PC-9 (cell line): ENCODE measurements at regions not wholly inside any gene's neighbourhood (a gene's known extent, or its start where the extent isn't known, plus 50 kb on each side); places are given as distances from the start of the nearest gene placed in this dataset.
"Not testable (repeated sequence)": the region's sequence is repeated elsewhere in the genome, so short reads cannot be mapped to it uniquely, and the experiment has no call there.

Experiments
- BruUV-seq: library from RNA; stranded (reverse); fragments of 400-500 nt; replicated peaks from 2 replicates; lab custom pipeline; 2021; lab: Mats Ljungman, UMichigan
- CTCF ChIA-PET: fragments of 300-600 bp; sonication (Branson Sonifier 250); formaldehyde crosslinking; loops from one replicate; lab custom pipeline; 2022; ENCODE audit warnings: antibody characterized with exemption; lab: Charles Lee
- POLR2A ChIA-PET: fragments of 300-600 bp; sonication (Branson Sonifier 250); formaldehyde crosslinking; loops from one replicate; lab custom pipeline; 2022; ENCODE audit warnings: antibody characterized with exemption; ENCODE audit not compliant: unreplicated experiment; lab: Charles Lee
- DNase-seq, 2 experiments: peaks; one replicate each; pipeline versions ENCODE4 v3.0.0 to v3.0.0-alpha.2; 2015 to 2022; ENCODE audit warnings: mixed read lengths in 1 of 2
- H2AFZ ChIP-seq: fragments of 200-600 bp; sonication (generic); 2 replicates; pipeline ENCODE4 v1.8.1; 2017; ENCODE audit warnings: antibody characterized with exemption
- H3F3A ChIP-seq: fragments of 200-600 bp; sonication (generic); 2 replicates; pipeline ENCODE4 v1.8.1; 2017; ENCODE audit warnings: antibody characterized with exemption, mild to moderate bottlenecking, low read depth; ENCODE audit not compliant: insufficient read depth
- H3K27ac ChIP-seq: fragments of 200-600 bp; sonication (generic); 2 replicates; pipeline ENCODE4 v1.6.1; 2016; ENCODE audit warnings: mixed run types
- H3K27me3 ChIP-seq: fragments of 200-600 bp; sonication (generic); 2 replicates; pipeline ENCODE4 v1.6.1; 2016; ENCODE audit warnings: low read depth, mixed run types; ENCODE audit not compliant: insufficient read depth
- H3K36me3 ChIP-seq: fragments of 200-600 bp; sonication (generic); 2 replicates; pipeline ENCODE4 v1.6.1; 2016; ENCODE audit warnings: low read depth, mixed run types
- H3K4me1 ChIP-seq: fragments of 200-600 bp; sonication (generic); replicated peaks from 2 replicates; pipeline ENCODE4 v1.6.1; 2016; ENCODE audit warnings: mixed run types; ENCODE audit not compliant: insufficient read depth
- H3K4me2 ChIP-seq: fragments of 200-600 bp; sonication (generic); 2 replicates; pipeline ENCODE4 v1.6.1; 2017; ENCODE audit warnings: mixed run types
- H3K4me3 ChIP-seq: fragments of 200-600 bp; sonication (generic); 2 replicates; pipeline ENCODE4 v1.6.1; 2016; ENCODE audit warnings: mixed run types
- H3K79me2 ChIP-seq: fragments of 200-600 bp; sonication (generic); 2 replicates; pipeline ENCODE4 v1.6.1; 2017; ENCODE audit warnings: low read depth, mixed run types
- H3K9me2 ChIP-seq: fragments of 200-600 bp; sonication (generic); 2 replicates; pipeline ENCODE4 v1.8.1; 2017; ENCODE audit warnings: mild to moderate bottlenecking; ENCODE audit not compliant: insufficient read depth
- H3K9me3 ChIP-seq: fragments of 200-600 bp; sonication (generic); 2 replicates; pipeline ENCODE4 v1.8.1; 2016; ENCODE audit warnings: low read depth; ENCODE audit not compliant: insufficient read depth
- H4K20me1 ChIP-seq: fragments of 200-600 bp; sonication (generic); 2 replicates; pipeline ENCODE4 v1.8.1; 2017; ENCODE audit not compliant: insufficient read depth
- CTCF ChIP-seq: fragments of 200-600 bp; sonication (generic); conservative IDR thresholded peaks from 2 replicates; pipeline ENCODE4 v1.6.1; 2017; ENCODE audit warnings: mixed run types, antibody characterized with exemption, mild to moderate bottlenecking, moderate library complexity
- EZH2 ChIP-seq: fragments of 200-600 bp; sonication (generic); IDR thresholded peaks from 2 replicates; pipeline ENCODE4 v1.8.0; 2017; ENCODE audit warnings: antibody characterized with exemption, low read depth
- intact Hi-C: fragments of 100-400 bp; cut with micrococcal nuclease; formaldehyde crosslinking; loops from one replicate; pipeline ENCODE4 v1.10.0; 2022; ENCODE audit not compliant: unreplicated experiment

DNA sequence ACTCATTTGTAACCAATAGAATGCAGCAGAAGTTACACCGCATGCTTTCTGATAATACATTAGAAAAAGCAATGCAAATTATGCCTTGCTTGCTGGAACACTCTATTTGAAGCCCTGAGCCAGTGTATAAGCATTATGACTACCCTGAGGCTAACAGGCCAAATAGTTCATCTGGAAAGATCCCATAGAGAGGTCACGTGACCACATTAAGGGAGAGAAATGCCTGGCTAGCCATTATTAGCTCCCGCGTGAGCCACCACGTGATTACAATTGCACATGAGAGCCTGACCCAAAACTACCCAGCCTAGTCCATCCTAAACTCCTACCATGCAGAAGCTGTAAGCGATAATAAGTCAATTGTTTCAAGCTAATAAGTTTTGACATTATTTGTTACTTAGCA lies 472.9 kb upstream of the GALNTL6 start:
- Histone ChIP-seq H3K4me3 (no peak overlapping the region), H3K79me2 (no peaks in the 10 kb centered on the region), H4K20me1 (no peaks in the 10 kb centered on the region), H3K27me3 (no peaks in the 10 kb centered on the region), H3K9me2 (no peaks in the 10 kb centered on the region), H2AFZ (no peak overlapping the region), H3K4me2 (no peak overlapping the region), H3K4me1 (no peaks in the 10 kb centered on the region), H3K27ac (no peak overlapping the region), H3K9me3 (no peaks in the 10 kb centered on the region), H3K36me3 (no peaks in the 10 kb centered on the region), H3F3A (no peaks in the 10 kb centered on the region)
- no TSS peak for BruUV-seq
- CTCF ChIA-PET = no interaction called here
- DNase-seq = no peak
- intact Hi-C loops = no loop called here
- POLR2A ChIA-PET = no interaction called here
- TF ChIP-seq EZH2 = no peak
- TF ChIP-seq CTCF = no peak

GRCh38 chr4:171334549-171334948 lies 478.7 kb upstream of the GALNTL6 start:
- DNase-seq = no peak
- H2AFZ ChIP-seq = no peak overlapping the region
- no peaks in the 10 kb centered on the region for H3K9me2 ChIP-seq
- no peaks in the 10 kb centered on the region for H3F3A ChIP-seq
- TF ChIP-seq CTCF = no peak
- TF ChIP-seq EZH2 = no peak
- no peak overlapping the region for H3K4me3 ChIP-seq
- H3K79me2 ChIP-seq = no peaks in the 10 kb centered on the region
- H3K27ac ChIP-seq = no peak overlapping the region
- no peaks in the 10 kb centered on the region for H4K20me1 ChIP-seq
- H3K36me3 ChIP-seq = no peaks in the 10 kb centered on the region
- no peaks in the 10 kb centered on the region for H3K9me3 ChIP-seq
- CTCF ChIA-PET = no interaction called here
- H3K4me1 ChIP-seq = no peaks in the 10 kb centered on the region
- intact Hi-C loops = no loop called here
- BruUV-seq = no TSS peak
- POLR2A ChIA-PET = no interaction called here
- no peak overlapping the region for H3K4me2 ChIP-seq
- H3K27me3 ChIP-seq = no peaks in the 10 kb centered on the region

DNA sequence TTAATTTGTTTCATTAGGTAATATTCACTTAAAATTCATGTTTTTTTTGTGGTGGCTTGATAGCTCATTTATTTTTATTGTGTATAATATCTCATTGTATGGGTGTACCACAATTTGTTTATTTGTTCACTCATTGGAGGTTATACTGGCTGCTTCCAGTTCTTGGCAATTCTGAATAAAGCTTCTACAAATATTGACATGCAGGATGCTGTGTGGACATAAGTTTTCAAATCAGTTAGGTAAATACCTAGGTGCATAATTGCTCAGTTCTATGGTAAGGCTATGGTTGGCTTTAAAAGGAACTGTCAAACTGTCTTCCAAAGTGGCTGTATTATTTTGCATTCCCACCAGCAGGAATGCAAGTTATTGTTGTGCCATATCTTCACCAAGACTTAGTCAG lies 504.5 kb upstream of the GALNTL6 start:
- H4K20me1 ChIP-seq = no peaks in the 10 kb centered on the region
- no peaks in the 10 kb centered on the region for H3K9me2 ChIP-seq
- H3K4me3 ChIP-seq = no peak overlapping the region
- no peak for DNase-seq
- H3K27ac ChIP-seq = no peak overlapping the region
- no peak overlapping the region for H3K4me2 ChIP-seq
- no peaks in the 10 kb centered on the region for H3F3A ChIP-seq
- intact Hi-C loops = no loop called here
- no peak overlapping the region for H2AFZ ChIP-seq
- no peaks in the 10 kb centered on the region for H3K79me2 ChIP-seq
- H3K4me1 ChIP-seq = no peaks in the 10 kb centered on the region
- TF ChIP-seq CTCF (no peak), EZH2 (no peak)
- no peaks in the 10 kb centered on the region for H3K36me3 ChIP-seq
- ChIA-PET POLR2A (no interaction called here), CTCF (no interaction called here)
- no TSS peak for BruUV-seq
- H3K27me3 ChIP-seq = no peaks in the 10 kb centered on the region
- no peaks in the 10 kb centered on the region for H3K9me3 ChIP-seq

DNA sequence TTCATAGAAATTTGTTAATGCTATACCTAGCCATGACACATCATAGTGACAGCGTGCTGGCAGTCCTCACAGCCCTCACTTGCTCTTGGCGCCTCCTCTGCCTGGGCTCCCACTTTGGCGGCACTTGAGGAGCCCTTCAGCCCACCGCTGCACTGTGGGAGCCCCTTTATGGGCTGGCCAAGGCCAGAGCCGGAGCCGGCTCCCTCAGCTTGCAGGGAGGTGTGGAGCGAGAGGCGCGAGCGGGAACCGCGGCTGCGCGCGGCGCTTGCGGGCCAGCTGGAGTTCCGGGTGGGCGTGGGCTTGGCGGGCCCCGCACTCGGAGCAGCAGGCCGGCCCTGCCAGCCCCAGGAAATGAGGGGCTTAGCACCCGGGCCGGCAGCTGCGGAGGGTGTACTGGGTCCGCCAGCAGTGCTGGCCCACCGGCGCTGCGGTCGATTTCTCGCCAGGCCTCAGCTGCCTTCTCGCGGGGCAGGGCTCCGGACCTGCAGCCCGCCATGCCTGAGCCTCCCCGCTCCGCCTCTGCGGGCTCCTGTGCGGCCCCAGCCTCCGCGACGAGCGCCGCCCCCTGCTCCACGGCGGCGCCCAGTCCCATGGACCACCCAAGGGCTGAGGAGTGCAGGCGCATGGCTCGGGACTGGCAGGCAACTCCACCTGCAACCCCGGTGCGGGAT lies 515.0 kb upstream of the GALNTL6 start:
- H3K79me2 ChIP-seq, H3K27me3 ChIP-seq, POLR2A ChIA-PET, intact Hi-C loops, H3K9me3 ChIP-seq, DNase-seq, H2AFZ ChIP-seq, H3K9me2 ChIP-seq, BruUV-seq, H3F3A ChIP-seq, H3K27ac ChIP-seq, H4K20me1 ChIP-seq, H3K4me1 ChIP-seq, H3K36me3 ChIP-seq, H3K4me2 ChIP-seq, H3K4me3 ChIP-seq, CTCF ChIA-PET: not testable (repeated sequence)
